Endothelial cell of umbilical vein (primary cell): ENCODE measurements at regions not wholly inside any gene's neighbourhood (a gene's known extent, or its start where the extent isn't known, plus 50 kb on each side); places are given as distances from the start of the nearest gene placed in this dataset.

Experiments
- EZH2 ChIP-seq: IDR thresholded peaks from 2 replicates; pipeline ENCODE4 v1.6.1; 2012; ENCODE audit warnings: borderline replicate concordance, low read depth, mild to moderate bottlenecking, moderate library complexity, low read length, inconsistent platforms; ENCODE audit not compliant: severe bottlenecking
- JUN ChIP-seq: IDR thresholded peaks from 2 replicates; pipeline ENCODE4 v1.6.1; 2011; ENCODE audit warnings: borderline replicate concordance, low read depth; ENCODE audit not compliant: insufficient read length, insufficient read depth
- POLR2A ChIP-seq: IDR thresholded peaks from 2 replicates; pipeline ENCODE4 v1.6.1; 2012; ENCODE audit warnings: low read depth, mild to moderate bottlenecking, control low read depth, low read length
- POLR2AphosphoS5 ChIP-seq: IDR thresholded peaks from 2 replicates; pipeline ENCODE4 v1.6.1; 2012; ENCODE audit warnings: low read depth, mild to moderate bottlenecking, control low read depth, low read length, moderate library complexity; ENCODE audit not compliant: insufficient read depth
- TF ChIP-seq, protein P1 (sequence below), 2 donors: IDR thresholded peaks; 1 replicate in 1 of 2; 2 replicates in 1 of 2; pipeline ENCODE4 v1.5.1; 2011; ENCODE audit warnings: low read length in 2 of 2, mild to moderate bottlenecking in 2 of 2, moderate library complexity in 2 of 2, control low read depth in 1 of 2, inconsistent platforms in 1 of 2, low read depth in 1 of 2; ENCODE audit not compliant: insufficient read depth in 1 of 2; ENCODE audit errors: extremely low read depth in 1 of 2

DNA sequence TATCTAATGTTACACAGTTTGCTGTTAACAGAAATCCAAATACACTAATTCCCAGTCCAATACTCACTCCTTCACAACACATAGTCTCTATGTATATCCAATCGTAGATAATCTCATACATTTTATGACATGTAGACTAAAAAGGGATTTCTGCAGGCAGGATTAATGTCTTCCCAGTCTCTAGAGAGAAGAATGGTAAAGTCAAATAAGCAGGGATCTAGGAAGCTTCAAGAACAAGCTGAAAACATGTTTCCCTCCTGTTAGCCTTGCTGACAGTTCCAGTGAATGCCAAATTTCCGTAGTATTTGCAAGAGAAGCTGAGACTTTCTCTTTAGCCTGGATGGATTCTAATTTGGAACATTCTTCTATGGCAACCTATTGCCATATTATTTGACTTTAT is 500.1 kb downstream of the IGSF11 start:
- TF ChIP-seq POLR2AphosphoS5 (no peak), EZH2 (no peak), POLR2A (no peak), JUN (no peak)
- TF ChIP-seq, protein P1, sequence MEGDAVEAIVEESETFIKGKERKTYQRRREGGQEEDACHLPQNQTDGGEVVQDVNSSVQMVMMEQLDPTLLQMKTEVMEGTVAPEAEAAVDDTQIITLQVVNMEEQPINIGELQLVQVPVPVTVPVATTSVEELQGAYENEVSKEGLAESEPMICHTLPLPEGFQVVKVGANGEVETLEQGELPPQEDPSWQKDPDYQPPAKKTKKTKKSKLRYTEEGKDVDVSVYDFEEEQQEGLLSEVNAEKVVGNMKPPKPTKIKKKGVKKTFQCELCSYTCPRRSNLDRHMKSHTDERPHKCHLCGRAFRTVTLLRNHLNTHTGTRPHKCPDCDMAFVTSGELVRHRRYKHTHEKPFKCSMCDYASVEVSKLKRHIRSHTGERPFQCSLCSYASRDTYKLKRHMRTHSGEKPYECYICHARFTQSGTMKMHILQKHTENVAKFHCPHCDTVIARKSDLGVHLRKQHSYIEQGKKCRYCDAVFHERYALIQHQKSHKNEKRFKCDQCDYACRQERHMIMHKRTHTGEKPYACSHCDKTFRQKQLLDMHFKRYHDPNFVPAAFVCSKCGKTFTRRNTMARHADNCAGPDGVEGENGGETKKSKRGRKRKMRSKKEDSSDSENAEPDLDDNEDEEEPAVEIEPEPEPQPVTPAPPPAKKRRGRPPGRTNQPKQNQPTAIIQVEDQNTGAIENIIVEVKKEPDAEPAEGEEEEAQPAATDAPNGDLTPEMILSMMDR (IDR thresholded peaks at IDR 0.05; ENCODE audit: extremely low read depth in 1 of 2, insufficient read depth in 1 of 2, low read depth in 1 of 2, low read length in 2 of 2) = no peak
